SHP77 treated with DMSO at 0.1 percent for 48 hours (cell line): ENCODE measurements at regions not wholly inside any gene's neighbourhood (a gene's known extent, or its start where the extent isn't known, plus 50 kb on each side); places are given as distances from the start of the nearest gene placed in this dataset.
"Not testable (repeated sequence)": the region's sequence is repeated elsewhere in the genome, so short reads cannot be mapped to it uniquely, and the experiment has no call there.

Experiments used
- DNase-seq: peaks from one replicate; lab custom pipeline; 2025; lab: John Stamatoyannopoulos, UW

DNA sequence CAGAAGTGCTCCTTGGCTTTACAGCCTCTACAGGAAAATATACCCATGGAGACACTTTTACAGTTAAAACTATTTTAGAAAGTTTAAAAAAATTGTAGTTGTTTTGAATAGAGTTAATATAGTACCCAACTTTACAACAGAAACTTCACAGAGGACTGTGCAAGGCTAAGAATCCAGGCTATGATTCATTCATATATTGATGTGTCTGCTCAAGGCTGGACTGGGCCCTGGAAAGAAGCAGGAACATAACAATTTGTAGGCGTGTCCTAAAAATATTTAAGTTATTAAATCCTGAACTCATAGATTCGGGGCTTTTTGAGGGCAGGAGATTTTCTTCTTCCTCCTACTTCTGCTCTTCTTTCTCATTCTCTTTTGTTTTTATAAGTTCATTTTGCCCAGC is 291.5 kb upstream of the CCDC179 start:
- DNase-seq = no peak

DNA sequence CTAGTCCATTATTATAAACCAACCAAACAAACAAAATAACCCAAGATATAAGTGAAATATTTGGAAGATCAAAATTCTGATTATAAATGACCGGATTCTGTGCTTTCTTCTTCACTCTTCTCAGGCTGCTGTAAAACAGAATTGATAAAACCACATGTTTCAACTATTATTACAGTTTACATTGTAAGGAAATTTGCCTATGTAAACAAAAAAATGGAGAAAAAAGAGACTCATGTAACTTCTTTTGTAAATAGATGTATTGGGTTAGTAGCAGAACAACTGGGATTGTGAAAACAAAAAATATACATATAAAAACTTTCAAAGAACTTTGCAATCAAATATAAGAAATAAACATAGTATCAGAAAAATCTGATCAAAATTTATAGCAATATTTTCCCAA is 295.2 kb upstream of the CCDC179 start:
- no peak for DNase-seq

DNA sequence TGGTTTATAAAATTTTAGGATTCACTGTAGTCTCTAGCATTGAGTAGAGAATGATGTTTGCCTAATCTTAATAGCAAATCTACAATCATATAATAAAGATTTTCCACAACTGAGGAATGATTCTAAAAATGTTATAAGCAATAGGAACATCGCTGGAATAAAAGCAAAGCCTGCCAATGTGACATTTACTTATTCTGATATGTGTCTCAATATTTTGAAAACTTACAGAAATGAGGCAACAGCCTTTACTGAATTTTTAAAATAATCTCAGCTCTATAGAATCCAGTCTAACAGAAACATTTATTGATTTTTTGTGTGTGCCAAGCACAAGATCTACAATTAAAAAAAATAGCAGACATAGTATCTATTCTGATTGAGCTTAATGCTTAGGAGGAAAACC is 303.7 kb upstream of the CCDC179 start:
- no peak for DNase-seq

DNA sequence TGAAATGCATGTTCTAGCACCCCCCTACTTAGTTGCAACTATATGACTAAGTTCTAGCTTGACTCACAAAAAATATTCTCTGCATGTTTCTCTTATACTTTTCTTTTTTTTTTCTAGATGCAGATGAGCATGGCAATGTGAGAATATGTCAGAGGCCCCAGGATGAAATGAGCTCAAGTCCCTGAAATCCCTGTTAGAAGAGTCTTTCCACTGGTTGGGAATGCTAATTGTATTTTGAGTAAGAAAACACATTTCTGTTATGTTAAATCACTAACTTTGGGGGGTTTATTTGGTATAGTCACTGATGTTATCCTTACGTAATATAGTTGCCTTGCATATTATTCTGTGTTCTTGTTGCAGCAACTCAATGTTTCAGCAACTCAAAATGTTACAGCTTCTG is 306.1 kb upstream of the CCDC179 start:
- no peak for DNase-seq

DNA sequence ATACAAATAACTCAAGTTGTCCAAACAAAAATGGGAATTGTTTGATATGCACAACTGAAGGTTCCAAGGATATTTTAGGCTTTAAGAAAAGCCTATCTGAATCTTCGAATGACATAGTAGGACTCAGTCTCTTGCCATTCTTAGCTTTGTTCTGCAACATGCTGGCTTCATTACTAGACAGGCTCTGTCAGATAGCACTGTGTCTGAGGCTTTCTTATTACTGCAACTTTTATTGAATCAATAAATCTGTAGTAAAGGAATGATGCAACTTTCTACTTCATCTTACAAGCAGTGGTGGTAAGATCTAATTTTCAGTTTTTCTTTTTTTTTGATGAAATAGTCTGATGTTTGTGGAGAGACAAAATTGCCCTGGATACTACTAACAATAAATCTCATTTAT is 319.3 kb upstream of the CCDC179 start:
- DNase-seq = no peak

DNA sequence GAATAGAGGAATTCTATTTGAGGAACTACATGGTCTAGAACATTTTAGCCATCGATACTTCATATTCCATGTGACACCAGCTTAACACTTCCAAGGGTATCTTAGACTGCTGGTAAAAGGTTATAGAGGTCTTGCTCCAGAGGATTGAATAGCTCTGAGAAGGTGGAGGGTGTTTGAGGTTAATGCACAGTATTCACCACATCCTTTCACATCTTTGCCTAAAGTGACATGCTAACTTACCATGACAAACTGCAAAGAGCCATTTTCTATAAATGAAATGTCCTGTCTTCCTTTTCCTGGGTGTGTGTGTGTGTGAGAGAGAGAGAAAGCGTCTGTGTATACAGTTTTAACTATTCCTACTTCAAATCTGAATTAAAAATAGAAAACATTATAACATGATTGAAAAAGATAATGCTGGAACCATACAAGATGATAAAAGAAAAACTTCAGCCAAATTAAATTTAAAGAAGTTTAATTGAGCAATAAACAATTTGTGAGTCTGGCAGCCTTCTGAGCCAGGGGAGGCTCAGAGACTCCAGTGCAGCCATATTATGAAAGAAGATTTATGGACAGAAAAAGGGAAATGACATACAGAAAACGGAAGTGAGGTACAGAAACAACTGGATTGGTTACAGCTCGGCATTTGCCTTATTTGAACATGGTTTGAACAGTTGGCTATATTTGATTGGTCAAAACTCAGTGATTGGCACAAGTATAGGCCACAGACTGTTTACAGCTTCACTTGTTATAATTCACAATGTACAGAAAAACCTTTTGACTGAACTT is 320.9 kb upstream of the CCDC179 start:
- DNase-seq = no peak

DNA sequence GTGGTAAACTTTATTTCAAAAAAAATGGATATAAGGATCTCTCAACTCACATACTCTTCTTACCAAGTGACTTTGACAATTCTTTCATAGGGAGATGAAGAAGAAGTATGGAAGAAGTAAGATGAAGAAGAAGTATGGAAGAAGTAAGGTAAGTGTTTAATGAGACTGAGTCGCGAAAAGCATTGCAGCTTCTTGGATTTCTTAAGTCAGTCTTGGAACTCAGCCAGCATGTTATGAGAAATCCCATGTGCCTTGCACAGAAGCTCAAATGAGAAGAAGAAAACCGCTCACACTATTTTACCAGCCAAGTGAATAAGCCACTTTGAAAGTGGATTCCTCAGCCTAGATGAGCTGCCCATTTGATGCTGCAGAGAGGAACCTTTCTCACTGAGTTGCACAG is 332.0 kb upstream of the CCDC179 start:
- DNase-seq = no peak

DNA sequence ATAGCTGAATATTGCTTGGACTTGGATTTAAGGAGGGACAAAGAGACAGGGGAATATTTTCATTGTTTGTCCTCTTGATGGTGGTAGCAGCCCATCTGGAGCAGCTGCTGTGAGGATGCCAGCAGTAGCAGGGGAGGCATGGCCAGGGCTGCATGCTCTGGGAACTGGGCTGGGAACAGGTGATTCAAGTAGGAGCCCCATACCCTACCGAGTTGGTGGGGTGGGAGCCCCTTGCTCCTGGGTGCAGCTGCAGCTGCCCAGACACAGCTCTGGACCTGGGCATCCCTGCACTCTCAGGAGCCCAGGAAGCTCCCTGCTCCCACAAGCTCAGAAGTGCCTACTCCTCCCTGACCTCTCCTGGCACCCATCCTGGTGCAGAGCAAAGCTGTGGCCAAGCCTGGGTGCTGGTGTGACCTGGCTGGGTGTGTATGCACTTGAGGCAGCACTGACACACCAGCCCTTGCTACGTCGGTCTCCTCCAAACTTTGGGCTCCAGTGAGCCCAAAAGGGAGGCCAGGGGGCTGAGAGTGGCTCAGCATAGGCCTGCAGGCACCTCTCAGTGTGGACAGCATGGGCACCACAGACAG is 341.8 kb upstream of the CCDC179 start:
- DNase-seq = no peak

DNA sequence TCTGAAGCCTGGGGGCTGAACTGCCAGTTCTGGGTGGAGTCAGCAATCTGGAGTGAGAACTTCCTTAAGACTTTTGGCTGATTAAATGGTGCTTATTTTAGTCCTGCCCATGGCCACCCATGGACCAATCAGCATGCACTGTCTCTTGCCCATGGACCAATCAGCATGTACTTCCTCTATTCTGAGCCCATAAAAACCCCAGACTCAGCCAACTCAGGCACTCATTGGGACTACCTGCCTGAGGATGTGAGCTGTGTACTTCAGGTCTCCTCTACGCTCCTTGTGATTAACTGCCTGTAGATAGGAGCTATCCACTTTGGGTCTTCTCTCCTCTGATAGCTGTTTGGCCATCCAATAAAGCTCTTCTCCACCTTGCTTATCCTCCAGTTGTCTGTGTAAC is 342.3 kb upstream of the CCDC179 start:
- no peak for DNase-seq

DNA sequence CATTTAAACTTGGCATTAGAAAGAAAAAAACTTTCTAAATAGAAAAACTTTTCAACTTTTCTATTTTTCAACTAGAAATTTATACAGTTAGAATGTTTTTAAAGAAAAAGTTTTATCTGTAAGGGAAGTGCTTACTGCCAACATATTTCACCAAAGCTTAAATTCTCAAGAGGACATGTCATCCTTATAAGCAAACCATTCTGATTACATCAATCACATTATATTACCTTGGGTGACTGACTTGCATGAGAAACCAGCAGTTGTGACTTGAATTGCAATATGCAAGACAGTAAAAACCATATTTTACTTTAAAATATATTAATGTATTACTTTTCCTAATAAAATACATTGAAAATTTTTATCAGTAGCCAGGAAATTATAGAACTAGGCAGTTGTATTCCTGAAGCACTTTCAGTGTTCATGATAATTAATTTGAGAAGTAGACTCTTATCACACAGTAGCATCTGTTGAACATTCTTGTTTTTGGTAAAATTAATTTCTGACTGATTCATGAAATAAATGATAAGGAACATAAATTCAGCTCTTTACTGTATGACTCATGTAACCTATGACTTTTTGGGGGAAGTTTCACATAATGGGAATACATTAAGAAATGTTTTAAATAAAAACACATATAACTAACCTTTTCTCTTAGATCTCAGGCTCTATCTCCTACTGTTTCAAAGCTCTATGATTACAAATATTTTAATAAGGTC is 345.0 kb upstream of the CCDC179 start:
- no peak for DNase-seq

DNA sequence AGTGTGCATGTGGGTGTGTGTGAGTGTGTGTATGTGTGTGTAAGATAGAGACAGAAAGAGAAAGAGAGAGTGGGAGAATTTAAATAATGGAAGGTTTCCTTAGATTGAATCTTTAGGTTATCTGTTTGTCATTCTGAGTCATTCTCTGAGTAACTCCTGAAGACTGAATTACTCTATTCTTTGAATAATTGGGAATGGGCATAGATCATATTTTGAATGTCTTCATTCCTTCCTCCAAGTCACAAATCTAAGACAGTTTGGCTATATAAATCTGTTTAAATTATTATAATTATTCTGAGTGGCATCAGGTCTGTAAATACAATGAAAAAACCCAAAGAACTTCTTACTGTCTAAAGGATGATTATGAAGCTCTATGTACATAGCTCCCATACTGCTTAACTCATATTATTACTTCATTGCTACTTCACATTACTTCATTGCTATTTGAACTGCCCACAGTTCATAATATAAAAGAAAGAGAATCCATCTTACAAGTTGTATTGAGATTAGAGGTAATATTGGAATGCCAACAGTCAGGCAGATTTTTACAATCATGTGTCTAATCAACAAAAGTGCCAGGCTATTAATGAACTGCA is 346.6 kb upstream of the CCDC179 start:
- DNase-seq = no peak

DNA sequence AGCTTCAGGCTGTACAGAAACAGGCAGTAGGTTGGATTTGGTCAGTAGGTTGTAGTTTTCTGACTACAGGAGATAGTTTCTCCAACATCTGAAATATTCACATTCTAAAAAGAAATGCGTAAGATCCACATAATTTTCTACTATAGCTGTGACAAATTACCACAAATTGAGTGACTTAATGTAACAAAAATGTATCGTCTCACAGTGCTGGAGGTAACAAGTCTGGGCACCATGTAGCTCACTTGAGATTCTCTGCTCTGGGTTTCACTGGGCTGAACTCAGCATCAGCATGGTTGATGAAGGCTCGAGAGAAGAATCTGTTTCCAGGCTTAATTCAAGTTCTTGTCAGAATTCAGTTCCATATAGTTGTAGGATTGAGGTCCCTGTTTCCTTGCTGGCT is 350.9 kb upstream of the CCDC179 start:
- no peak for DNase-seq

DNA sequence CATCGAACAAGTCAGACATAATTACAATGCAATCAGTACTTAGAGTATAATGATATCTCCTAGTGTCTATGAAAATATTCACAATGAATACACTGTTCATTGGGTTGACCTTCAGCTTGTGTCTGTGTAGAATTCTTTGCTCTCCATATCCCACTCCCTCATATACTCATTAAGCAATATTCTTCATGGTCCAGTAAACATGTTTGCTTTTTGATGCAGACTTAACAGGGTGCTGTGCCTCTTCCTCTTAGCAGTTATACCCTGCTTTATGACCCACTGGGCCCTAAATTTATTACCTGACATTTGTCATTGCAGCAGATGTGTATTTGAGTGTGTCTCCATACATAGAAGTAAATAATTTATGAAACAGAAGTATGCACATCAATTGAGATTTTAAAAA is 352.5 kb upstream of the CCDC179 start:
- peak; percentile 4 for DNase-seq

DNA sequence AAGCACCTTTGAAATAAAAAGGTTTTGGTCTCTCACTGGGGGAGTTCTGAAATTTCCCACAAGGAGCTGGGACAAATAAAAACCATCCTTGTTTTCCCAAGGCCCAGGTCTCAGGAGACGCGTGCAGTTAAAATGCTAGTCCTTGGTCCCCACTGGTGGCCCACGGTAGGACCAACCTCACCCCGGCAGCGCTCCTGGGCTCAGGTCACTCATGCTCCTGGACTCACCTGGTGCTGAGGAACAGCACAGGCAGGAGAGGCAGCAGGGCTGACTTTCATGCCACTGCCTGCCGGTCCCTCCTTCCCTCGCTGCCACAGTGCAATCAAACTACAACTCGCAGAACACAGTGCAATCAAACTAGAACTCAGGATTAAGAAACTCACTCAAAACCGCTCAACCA is 356.8 kb upstream of the CCDC179 start:
- no peak for DNase-seq

DNA sequence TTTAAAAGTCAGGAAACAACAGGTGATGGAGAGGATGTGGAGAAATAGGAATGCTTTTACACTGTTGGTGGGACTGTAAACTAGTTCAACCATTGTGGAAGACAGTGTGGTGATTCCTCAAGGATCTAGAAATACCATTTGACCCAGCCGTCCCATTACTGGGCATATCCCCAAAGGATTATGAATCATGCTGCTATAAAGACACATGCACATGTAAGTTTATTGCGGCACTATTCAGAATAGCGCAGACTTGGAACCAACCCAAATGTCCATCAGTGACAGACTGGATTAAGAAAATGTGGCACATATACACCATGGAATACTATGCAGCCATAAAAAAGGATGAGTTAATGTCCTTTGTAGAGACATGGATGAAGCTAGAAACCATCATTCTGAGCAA is 359.8 kb upstream of the CCDC179 start:
- not testable (repeated sequence) for DNase-seq

DNA sequence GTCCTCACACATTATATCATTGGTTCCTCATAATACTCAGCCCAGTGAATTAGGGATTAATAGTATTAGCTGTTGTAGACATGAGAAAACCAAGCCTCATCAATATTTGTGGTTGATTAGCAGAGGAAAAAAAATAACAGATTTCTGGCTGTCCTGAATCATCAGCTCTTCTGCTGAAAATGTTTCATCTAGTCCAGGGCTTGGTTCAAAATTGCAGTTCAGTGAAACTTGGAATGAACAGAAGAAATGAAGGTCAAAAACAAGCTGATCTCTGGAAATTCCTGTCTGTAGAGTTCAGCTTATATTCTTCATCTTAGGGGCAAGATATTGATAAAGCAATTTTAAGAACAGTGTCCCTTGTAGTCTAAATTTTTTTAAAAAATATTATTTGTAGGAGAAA is 361.1 kb upstream of the CCDC179 start:
- DNase-seq = no peak

DNA sequence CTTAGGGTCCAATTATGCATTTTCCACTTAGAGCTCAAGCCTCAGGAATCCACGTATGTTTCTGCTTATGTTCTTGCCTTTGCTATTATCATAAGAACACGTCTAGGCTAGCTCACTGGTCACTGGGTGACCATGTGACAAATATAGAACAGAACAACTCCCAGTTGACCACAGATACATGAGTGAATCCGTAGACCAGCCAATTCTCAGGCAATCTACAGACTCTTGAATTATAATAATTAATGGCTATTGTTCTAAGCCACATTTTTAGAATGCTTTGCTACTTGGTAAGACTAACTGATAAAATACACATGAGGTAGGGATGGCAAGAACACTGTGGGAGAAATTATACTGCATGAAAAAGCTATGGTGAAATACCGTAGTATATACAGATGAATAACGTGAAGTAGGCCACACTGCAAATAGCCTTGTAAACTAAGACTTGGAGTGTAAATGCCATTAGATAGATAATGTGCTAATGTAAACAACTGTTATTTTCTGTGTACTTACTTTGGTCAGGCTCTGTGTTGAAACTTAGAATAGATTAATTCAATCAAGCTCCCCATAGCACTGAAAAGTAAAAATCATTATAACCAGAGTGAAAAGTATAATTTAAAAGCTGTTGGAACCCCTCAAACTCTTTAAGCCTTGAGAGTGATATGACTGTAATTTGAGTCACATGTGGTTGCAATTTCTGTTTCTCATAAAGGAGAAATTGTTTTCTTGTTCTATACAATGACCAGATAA is 366.2 kb upstream of the CCDC179 start:
- no peak for DNase-seq

DNA sequence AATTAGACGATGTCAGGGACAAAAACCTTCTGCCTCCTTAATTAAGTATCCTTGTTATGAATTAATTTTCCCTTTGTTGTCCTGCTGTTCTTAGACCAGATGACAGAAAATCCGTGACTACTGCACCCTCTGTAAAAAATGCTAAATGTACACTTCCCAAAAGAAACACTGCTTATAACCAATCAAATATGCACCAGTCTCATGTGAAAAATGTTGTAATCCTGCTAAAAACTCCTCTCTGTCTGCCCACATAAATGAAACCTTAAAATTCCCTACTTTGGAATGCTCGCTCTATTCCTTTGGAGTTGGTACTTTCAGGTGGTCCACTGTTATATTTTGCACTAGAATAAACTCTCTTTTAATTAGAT is 366.8 kb upstream of the CCDC179 start:
- no peak for DNase-seq

DNA sequence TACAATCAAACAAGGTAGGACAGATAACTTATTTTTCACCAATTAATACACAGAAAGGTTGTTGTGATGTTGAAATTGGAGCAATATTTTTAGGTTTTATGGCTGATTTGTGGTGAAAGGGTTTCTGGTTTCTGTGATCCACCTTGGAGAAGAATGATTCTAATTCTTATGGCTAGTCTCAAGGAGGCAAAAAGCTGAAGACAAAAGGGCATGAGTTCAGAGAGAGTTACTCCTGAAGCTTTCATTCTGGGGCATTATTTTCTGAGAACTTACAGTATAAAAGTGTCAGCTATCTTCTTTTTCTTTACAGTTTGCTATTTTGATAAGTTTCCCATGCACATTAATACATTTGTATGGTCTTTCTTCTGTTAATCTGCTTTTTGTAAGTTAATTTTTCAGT is 372.4 kb upstream of the CCDC179 start:
- no peak for DNase-seq

DNA sequence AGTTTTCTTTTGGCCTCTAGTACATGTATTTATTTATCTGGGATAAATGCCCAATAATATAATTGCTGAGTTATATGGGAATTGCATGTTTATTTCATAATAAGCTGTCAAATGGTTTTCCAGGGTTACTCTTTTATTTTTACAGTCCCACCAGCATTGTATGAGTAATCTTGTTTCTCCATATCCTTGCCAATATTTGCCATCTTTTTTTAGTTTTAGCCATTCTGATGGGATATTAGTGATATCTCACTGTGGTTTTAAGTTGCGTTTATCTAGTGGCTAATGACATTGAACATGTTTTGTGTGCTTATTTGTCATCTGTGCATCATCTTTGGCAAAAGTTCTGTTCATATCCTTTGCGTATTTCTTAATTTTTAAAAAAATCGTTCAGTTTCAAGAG is 372.8 kb upstream of the CCDC179 start:
- no peak for DNase-seq

DNA sequence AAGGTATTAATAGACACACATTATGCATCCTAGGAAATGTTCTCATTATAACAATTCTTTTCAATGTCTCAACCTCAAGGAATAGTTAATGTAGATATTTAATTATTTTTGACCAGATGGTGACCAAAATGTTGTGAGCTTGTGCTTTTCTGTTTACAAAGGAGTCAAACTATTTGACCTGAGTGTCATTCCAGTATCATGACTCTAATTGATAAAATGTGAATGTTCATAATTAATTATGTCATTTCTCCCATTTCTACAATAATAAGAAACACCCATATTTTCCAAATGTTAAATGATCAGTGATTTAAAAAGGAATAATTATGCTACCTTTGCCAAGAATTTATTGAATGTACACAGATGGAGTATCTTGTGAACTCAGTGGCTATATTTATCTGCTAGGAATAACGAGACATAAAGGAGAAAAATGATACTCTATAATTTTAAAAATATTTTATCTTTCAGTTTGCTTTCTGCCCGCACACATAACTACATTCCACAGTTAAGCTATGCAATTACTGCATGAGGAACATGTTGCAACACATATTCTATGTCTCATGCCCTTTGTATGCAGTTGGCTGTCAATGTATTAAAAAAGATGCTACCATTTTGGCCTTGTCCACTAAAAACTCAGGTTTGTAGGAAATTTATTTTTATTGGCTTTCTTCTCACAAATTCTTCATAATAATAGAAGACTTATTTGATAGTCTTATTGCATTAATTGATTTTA is 376.7 kb upstream of the CCDC179 start:
- DNase-seq = no peak

DNA sequence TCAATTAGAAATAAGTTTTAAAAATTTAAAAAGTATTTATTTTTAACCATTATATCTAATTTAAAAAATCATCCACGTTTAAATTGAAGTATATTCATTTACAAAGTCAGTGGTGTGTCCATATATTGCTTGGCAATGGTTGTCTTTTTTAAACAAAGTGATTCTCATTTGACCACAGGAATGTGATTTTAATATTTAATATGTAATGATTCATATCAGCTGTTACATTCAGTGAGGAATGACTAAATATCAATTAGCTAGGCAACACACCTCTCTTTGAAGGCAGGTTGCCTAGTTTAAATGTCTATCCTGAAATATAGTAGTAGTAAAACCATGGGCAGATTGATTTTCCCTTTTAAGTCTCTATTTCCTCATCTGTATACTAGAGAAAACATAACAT is 392.2 kb upstream of the CCDC179 start:
- no peak for DNase-seq
